Thyroid gland (tissue), 4 donors: ENCODE measurements at regions not wholly inside any gene's neighbourhood (a gene's known extent, or its start where the extent isn't known, plus 50 kb on each side); places are given as distances from the start of the nearest gene placed in this dataset.

Source experiments
- CTCF ChIP-seq, 6 experiments: fragments of 200-600 bp in 3 of 6; fragments of 450-650 bp in 3 of 6; sonication (generic) in 3 of 6; IDR thresholded peaks; one replicate each; pipeline ENCODE4 v1.5.1; 2016 to 2019; ENCODE audit warnings: antibody characterized with exemption in 6 of 6, mild to moderate bottlenecking in 2 of 6, inconsistent platforms in 1 of 6, moderate library complexity in 1 of 6
- POLR2A ChIP-seq, 2 donors: fragments of 450-650 bp; IDR thresholded peaks; one replicate each; pipeline ENCODE4 v1.6.1; 2017; ENCODE audit warnings: antibody characterized with exemption in 2 of 2, mild to moderate bottlenecking in 2 of 2, moderate library complexity in 1 of 2

GRCh38 chr3:132239587-132239986 lies 77.6 kb upstream of the ACP3 start:
- TF ChIP-seq CTCF (IDR thresholded peaks at IDR 0.05) (no peak), POLR2A (IDR thresholded peaks at IDR 0.05) (no peak)
